ENCODE measurements at regions not wholly inside any gene's neighbourhood (a gene's known extent, or its start where the extent isn't known, plus 50 kb on each side); places are given as distances from the start of the nearest gene placed in this dataset.
"Not testable (repeated sequence)": the region's sequence is repeated elsewhere in the genome, so short reads cannot be mapped to it uniquely, and the experiment has no call there.

- DNase-seq (ENCODE audit: low read depth): no peak
- in situ Hi-C loops (cut with HindIII; ENCODE audit: low pct_unique_long_range_greater_than_20kb, low sequenced_read_pairs): no loop called here
These were observed 1627.6 kb downstream of the SI start for GRCh38 chr3:163450698-163451097.

- DNase-seq (ENCODE audit: low read depth): no peak
- in situ Hi-C loops (cut with HindIII; ENCODE audit: low pct_unique_long_range_greater_than_20kb, low sequenced_read_pairs): no loop called here
These were observed 1639.5 kb downstream of the SI start for GRCh38 chr3:163438760-163439159.

DNA sequence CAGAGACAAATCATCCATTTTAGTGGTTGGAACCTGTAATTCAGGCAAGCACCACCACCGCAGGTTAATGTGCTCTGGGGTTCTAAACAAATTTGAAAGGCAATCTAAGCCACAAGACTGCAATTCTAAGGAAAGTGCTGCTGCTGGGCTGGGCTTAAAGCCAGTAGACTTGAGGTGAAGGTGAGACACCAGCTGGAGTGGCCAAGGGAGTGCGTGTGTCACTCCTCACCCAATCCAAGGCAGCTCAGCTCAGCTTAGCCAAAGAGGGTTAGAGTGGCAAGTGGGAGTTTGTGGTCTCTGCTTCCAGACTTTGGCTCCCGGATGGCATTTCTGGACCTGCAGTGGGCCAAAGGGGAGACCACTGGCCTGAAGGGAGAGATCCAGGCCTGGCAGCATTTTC, 1655.6 kb downstream of the SI start:
- DNase-seq (ENCODE audit: low read depth): no peak
- in situ Hi-C loops (cut with HindIII; ENCODE audit: low pct_unique_long_range_greater_than_20kb, low sequenced_read_pairs): no loop called here

DNA sequence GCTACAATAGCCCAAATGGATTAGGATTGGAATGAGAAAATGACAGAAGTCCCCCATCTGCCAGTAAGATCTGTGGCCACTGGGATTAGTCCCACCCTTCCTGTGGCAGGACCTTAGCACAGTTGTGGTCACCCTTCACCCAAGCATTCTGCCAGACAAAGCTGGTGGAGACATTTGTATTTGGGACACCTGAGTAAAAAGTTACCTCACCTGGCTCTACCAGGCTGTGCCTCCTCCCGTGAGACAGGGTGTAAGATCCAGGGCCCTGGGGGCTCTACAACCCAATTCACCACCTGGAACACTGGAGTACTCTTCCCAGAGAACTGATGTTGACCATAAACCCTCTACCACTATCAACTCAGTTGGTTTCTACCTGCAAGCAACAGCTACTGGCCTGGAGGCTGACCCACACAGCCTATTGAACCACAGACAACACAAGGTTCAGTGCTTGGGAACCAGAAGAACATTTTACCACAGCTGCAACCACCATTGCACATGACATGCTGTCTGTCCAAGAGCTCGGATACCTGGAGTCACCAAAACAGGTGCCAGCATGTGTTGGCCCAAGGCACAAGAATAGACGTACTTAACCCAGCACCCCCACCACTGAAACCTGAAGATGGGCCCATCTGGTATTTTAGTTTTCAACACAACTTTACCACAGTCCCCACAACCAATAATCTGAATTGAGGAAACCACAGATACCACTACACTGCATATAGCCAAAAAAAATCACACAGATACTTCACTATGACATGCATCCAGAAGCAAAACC, 1686.7 kb downstream of the SI start:
- in situ Hi-C loops (cut with HindIII; ENCODE audit: low pct_unique_long_range_greater_than_20kb, low sequenced_read_pairs): no loop called here
- no peak for DNase-seq (ENCODE audit: low read depth)

DNA sequence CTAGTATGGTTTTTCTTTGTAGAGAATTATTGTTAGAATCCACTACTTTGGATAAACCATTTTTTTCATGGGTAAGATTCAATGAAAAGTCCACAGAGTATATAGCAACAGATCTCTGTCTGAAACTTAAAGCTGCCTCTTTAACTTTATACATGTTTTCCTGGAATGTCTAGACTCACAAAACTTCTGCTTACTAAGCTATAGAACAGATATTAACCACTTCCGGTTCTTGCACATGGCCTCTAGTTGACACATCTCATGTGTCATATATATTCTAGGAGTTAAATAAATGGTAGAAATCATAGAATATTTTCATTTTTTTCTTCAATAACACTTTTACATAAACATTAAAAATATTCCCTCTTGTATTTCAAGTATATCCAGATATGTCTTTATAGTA, 1693.9 kb downstream of the SI start:
- in situ Hi-C loops (cut with HindIII; ENCODE audit: low pct_unique_long_range_greater_than_20kb, low sequenced_read_pairs): no loop called here
- no peak for DNase-seq (ENCODE audit: low read depth)

DNA sequence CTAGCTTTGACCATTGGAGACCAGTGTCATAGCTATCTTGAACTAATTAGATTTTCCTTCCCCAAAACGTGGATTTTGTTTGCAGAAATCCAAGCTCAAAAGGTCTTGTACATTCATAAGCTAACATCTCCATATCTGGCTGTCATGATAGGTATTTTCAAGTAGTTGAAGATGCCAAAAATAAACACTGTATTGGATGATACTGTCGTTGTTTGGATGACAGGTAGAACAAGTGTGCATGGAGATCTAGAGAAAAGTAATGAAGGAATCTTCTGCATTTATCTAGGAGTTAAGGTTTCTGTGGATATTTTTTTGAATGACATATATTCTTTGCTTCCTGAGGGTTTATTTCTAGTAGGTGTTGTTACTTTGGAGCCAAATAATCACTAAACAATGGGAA, 1696.1 kb downstream of the SI start:
- no peak for DNase-seq (ENCODE audit: low read depth)
- in situ Hi-C loops (cut with HindIII; ENCODE audit: low pct_unique_long_range_greater_than_20kb, low sequenced_read_pairs): no loop called here

- in situ Hi-C loops (cut with HindIII; ENCODE audit: low pct_unique_long_range_greater_than_20kb, low sequenced_read_pairs): no loop called here
- no peak for DNase-seq (ENCODE audit: low read depth)
These were observed 1710.1 kb downstream of the SI start for GRCh38 chr3:163368168-163368567.

- DNase-seq (ENCODE audit: low read depth): no peak
- in situ Hi-C loops (cut with HindIII; ENCODE audit: low pct_unique_long_range_greater_than_20kb, low sequenced_read_pairs): no loop called here
These were observed 1713.6 kb downstream of the SI start for GRCh38 chr3:163364717-163365116.

GRCh38 chr3:163362151-163362550, 1716.1 kb downstream of the SI start:
- no peak for DNase-seq (ENCODE audit: low read depth)
- in situ Hi-C loops (cut with HindIII; ENCODE audit: low pct_unique_long_range_greater_than_20kb, low sequenced_read_pairs): no loop called here

DNA sequence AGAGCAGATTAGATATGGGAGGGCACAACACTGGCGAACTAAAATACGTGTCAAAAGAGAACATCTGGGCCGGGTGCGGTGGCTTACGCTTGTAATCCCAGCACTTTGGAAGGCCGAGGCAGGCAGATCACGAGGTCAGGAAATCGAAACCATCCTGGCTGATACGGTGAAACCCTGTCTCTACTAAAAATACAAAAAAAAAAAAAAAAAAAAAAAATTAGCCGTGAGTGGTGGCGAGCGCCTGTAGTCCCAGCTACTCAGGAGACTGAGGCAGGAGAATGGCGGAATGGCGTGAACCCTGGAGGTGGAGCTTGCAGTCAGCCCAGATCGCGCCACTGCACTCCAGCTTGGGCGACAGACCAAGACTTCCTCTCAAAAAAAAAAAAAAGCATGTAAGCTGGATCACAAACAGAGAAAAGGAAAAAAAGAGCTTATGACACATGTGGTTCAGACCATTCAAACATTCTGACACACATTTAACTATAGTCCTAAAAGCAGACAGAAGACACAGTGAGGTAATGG, 1716.9 kb downstream of the SI start:
- in situ Hi-C loops (cut with HindIII; ENCODE audit: low pct_unique_long_range_greater_than_20kb, low sequenced_read_pairs); DNase-seq (ENCODE audit: low read depth): not testable (repeated sequence)

- DNase-seq (ENCODE audit: low read depth): no peak
- in situ Hi-C loops (cut with HindIII; ENCODE audit: low pct_unique_long_range_greater_than_20kb, low sequenced_read_pairs): no loop called here
These were observed 1730.4 kb downstream of the SI start for GRCh38 chr3:163347944-163348343.

- in situ Hi-C loops (cut with HindIII; ENCODE audit: low pct_unique_long_range_greater_than_20kb, low sequenced_read_pairs): no loop called here
These were observed 1742.9 kb downstream of the SI start for GRCh38 chr3:163335429-163335828.

GRCh38 chr3:163328680-163329079, 1749.6 kb downstream of the SI start:
- no peak for DNase-seq (ENCODE audit: low read depth)
- in situ Hi-C loops (cut with HindIII; ENCODE audit: low pct_unique_long_range_greater_than_20kb, low sequenced_read_pairs): no loop called here

More at GRCh38 chr3:163335429-163335828, 1742.9 kb downstream of the SI start:
- no peak for DNase-seq (ENCODE audit: low read depth)

DNA sequence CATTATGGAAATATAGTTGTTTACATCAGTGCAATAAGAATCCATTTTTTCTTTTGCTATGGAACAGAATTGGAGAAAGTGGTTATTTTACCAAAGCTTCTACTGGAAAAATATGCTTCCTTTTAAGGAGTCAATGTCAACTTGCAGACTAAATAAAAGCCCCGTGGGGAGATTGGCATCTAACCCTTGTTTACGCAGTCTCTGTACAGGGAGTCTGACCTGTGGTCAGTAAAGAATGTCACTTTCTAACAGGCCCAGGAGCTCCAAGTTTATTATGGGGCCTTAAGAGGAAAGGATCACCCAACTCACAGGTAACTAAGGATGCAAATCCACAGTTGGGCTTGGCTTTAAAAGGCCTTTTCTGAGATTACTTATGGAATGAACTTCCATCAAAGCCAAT, 1751.2 kb downstream of the SI start:
- no peak for DNase-seq (ENCODE audit: low read depth)
- in situ Hi-C loops (cut with HindIII; ENCODE audit: low pct_unique_long_range_greater_than_20kb, low sequenced_read_pairs): no loop called here

GRCh38 chr3:163315786-163316185, 1762.5 kb downstream of the SI start:
- DNase-seq (ENCODE audit: low read depth): no peak
- in situ Hi-C loops (cut with HindIII; ENCODE audit: low pct_unique_long_range_greater_than_20kb, low sequenced_read_pairs): no loop called here

DNA sequence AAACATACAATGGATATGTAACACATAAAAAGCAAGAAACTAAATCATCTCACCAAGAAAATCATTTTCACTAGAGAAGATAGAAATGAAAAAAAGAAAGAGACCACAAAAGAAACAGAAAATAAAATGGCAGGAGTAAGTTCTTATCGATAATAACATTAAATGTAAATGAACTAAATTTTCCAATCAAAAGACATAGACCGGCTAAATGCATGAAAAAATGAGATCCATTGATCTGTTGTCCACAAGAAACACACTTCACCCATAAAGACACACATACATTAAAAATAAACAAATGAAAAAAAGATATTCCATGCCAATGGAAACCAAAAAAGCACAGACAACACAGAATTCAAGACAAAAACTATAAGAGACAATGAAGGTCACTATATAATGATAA, 1771.9 kb downstream of the SI start:
- no peak for DNase-seq (ENCODE audit: low read depth)
- in situ Hi-C loops (cut with HindIII; ENCODE audit: low pct_unique_long_range_greater_than_20kb, low sequenced_read_pairs): no loop called here

- in situ Hi-C loops (cut with HindIII; ENCODE audit: low pct_unique_long_range_greater_than_20kb, low sequenced_read_pairs): no loop called here
- DNase-seq (ENCODE audit: low read depth): no peak
These were observed 1777.1 kb downstream of the OTOL1 start for GRCh38 chr3:163273694-163274093.

- in situ Hi-C loops (cut with HindIII; ENCODE audit: low pct_unique_long_range_greater_than_20kb, low sequenced_read_pairs): no loop called here
- no peak for DNase-seq (ENCODE audit: low read depth)
These were observed 1770.1 kb downstream of the OTOL1 start for GRCh38 chr3:163266731-163267130.

DNA sequence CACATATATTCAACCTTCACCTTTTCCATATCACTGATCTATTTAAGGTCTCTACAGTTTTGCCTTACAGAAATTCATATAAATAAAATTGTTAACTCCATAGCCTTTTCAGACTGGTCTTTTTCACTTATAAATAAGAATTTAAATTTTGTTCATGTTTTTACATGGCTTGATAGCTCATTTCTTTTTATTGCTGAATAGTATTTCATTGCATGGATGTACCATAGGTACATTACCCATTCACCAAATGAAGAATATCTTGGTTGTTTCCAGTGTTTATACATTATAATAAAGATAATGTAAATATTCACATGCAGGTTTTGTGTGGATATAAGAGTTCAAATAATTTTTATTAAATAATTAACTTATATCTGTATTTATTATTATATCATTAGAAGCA, 1765.0 kb downstream of the OTOL1 start:
- in situ Hi-C loops (cut with HindIII; ENCODE audit: low pct_unique_long_range_greater_than_20kb, low sequenced_read_pairs): no loop called here
- no peak for DNase-seq (ENCODE audit: low read depth)

GRCh38 chr3:163261056-163261455, 1764.4 kb downstream of the OTOL1 start:
- no peak for DNase-seq (ENCODE audit: low read depth)
- in situ Hi-C loops (cut with HindIII; ENCODE audit: low pct_unique_long_range_greater_than_20kb, low sequenced_read_pairs): no loop called here

Data from Caki2 (cell line).